PC-3 (cell line): ENCODE measurements at regions not wholly inside any gene's neighbourhood (a gene's known extent, or its start where the extent isn't known, plus 50 kb on each side); places are given as distances from the start of the nearest gene placed in this dataset.
"Not testable (repeated sequence)": the region's sequence is repeated elsewhere in the genome, so short reads cannot be mapped to it uniquely, and the experiment has no call there.

Source experiments
- ATAC-seq: fragments of 200-7000 bp; cut with Tn5 transposase; 2 replicates; pipeline ENCODE4 v1.9.1; 2020; ENCODE audit warnings: mild to moderate bottlenecking, moderate library complexity
- BruUV-seq: library from RNA; stranded (reverse); fragments of 400-500 nt; replicated peaks from 2 replicates; lab custom pipeline; 2021; lab: Mats Ljungman, UMichigan
- CTCF ChIA-PET: fragments of 300-600 bp; sonication (Branson Sonifier 250); formaldehyde crosslinking; loops from one replicate; lab custom pipeline; 2022; ENCODE audit warnings: antibody characterized with exemption; lab: Charles Lee
- POLR2A ChIA-PET: fragments of 300-600 bp; sonication (Branson Sonifier 250); formaldehyde crosslinking; loops from one replicate; lab custom pipeline; 2022; ENCODE audit warnings: antibody characterized with exemption; ENCODE audit not compliant: unreplicated experiment; lab: Charles Lee
- DNase-seq: peaks from one replicate; pipeline ENCODE4 v3.0.0-alpha.2; 2015
- H2AFZ ChIP-seq: fragments of 300-600 bp; sonication (generic); 2 replicates; pipeline ENCODE4 v1.6.0; 2016; ENCODE audit warnings: antibody characterized with exemption, low read length
- H3F3A ChIP-seq: fragments of 300-600 bp; sonication (generic); one replicate; pipeline ENCODE4 v1.6.0; 2017; ENCODE audit warnings: antibody characterized with exemption, low read length, control low read depth, mild to moderate bottlenecking; ENCODE audit not compliant: unreplicated experiment
- H3K27ac ChIP-seq: fragments of 300-600 bp; sonication (generic); 2 replicates; pipeline ENCODE4 v1.5.1; 2016; ENCODE audit warnings: mild to moderate bottlenecking, low read length
- H3K27me3 ChIP-seq: fragments of 300-600 bp; sonication (generic); 2 replicates; pipeline ENCODE4 v1.6.1; 2016; ENCODE audit warnings: low read length, mixed read lengths
- H3K36me3 ChIP-seq: fragments of 300-600 bp; sonication (generic); 2 replicates; pipeline ENCODE4 v1.6.1; 2016; ENCODE audit warnings: low read depth, mixed run types, low read length, mixed read lengths
- H3K4me1 ChIP-seq: fragments of 300-600 bp; sonication (generic); 2 replicates; pipeline ENCODE4 v1.5.1; 2016; ENCODE audit warnings: low read length; ENCODE audit not compliant: insufficient read depth
- H3K4me2 ChIP-seq: fragments of 300-600 bp; sonication (generic); 2 replicates; pipeline ENCODE4 v1.6.0; 2016; ENCODE audit warnings: low read length
- H3K4me3 ChIP-seq: fragments of 300-600 bp; sonication (generic); 2 replicates; pipeline ENCODE4 v1.5.1; 2016; ENCODE audit warnings: mild to moderate bottlenecking, low read length, mixed read lengths
- H3K79me2 ChIP-seq: fragments of 300-600 bp; sonication (generic); 2 replicates; pipeline ENCODE4 v1.6.1; 2017; ENCODE audit warnings: low read length, mixed read lengths
- H3K9ac ChIP-seq: fragments of 300-600 bp; sonication (generic); 2 replicates; pipeline ENCODE4 v1.6.0; 2016; ENCODE audit warnings: mild to moderate bottlenecking, low read length
- H3K9me2 ChIP-seq: fragments of 300-600 bp; sonication (generic); replicated peaks from 2 replicates; pipeline ENCODE4 v1.6.1; 2016; ENCODE audit warnings: mixed run types, low read length, mixed read lengths
- H3K9me3 ChIP-seq: fragments of 300-600 bp; sonication (generic); 2 replicates; pipeline ENCODE4 v1.6.1; 2016; ENCODE audit warnings: low read length, mixed read lengths
- H4K20me1 ChIP-seq: fragments of 300-600 bp; sonication (generic); 2 replicates; pipeline ENCODE4 v1.6.1; 2016; ENCODE audit warnings: low read length, mixed read lengths
- CTCF ChIP-seq: fragments of 300-600 bp; sonication (generic); conservative IDR thresholded peaks from 2 replicates; pipeline ENCODE4 v1.5.1; 2017; ENCODE audit warnings: antibody characterized with exemption, low read depth, mild to moderate bottlenecking, low read length
- EZH2 ChIP-seq: fragments of 300-600 bp; sonication (generic); IDR thresholded peaks from one replicate; pipeline ENCODE4 v1.6.1; 2017; ENCODE audit warnings: antibody characterized with exemption, mild to moderate bottlenecking, low read length; ENCODE audit not compliant: unreplicated experiment
- EZH2phosphoT487 ChIP-seq: fragments of 300-600 bp; sonication (generic); IDR thresholded peaks from 2 replicates; pipeline ENCODE4 v1.6.1; 2018; ENCODE audit warnings: mild to moderate bottlenecking, antibody characterized with exemption, low read length, borderline replicate concordance
- intact Hi-C: fragments of 100-400 bp; cut with micrococcal nuclease; formaldehyde crosslinking; loops from 2 replicates; pipeline ENCODE4 v1.9.0; 2023

- no peaks in the 10 kb centered on the region for H3K36me3 ChIP-seq
- POLR2A ChIA-PET: no interaction called here
- ATAC-seq: no peak
These were observed 885.2 kb upstream of the ARRDC3 start for GRCh38 chr5:92268343-92268742.

GRCh38 chr5:92267830-92268229 is 884.7 kb upstream of the ARRDC3 start:
- intact Hi-C loops: no loop called here
- Histone ChIP-seq H3K27me3 (no peaks in the 10 kb centered on the region), H3K36me3 (no peaks in the 10 kb centered on the region), H2AFZ (no peak overlapping the region), H3K9me3 (no peaks in the 10 kb centered on the region), H4K20me1 (no peaks in the 10 kb centered on the region), H3K4me1 (no peaks in the 10 kb centered on the region), H3F3A (no peaks in the 10 kb centered on the region), H3K9ac (no peak overlapping the region), H3K27ac (no peak overlapping the region), H3K4me3 (no peak overlapping the region), H3K9me2 (no peaks in the 10 kb centered on the region), H3K79me2 (no peaks in the 10 kb centered on the region), H3K4me2 (no peak overlapping the region)
- ATAC-seq (no peak), DNase-seq (no peak)
- ChIA-PET POLR2A (no interaction called here), CTCF (no interaction called here)
- no peak for TF ChIP-seq CTCF
- no peak for TF ChIP-seq EZH2
- no peak for TF ChIP-seq EZH2phosphoT487
- BruUV-seq: no TSS peak

More at GRCh38 chr5:92268343-92268742, 885.2 kb upstream of the ARRDC3 start:
- no peak overlapping the region for H3K4me2 ChIP-seq
- no peaks in the 10 kb centered on the region for H3F3A ChIP-seq
- no peak overlapping the region for H3K9ac ChIP-seq
- H3K27me3 ChIP-seq: no peaks in the 10 kb centered on the region
- intact Hi-C loops: no loop called here
- CTCF ChIA-PET: no interaction called here
- H4K20me1 ChIP-seq: no peaks in the 10 kb centered on the region
- H2AFZ ChIP-seq: no peak overlapping the region
- TF ChIP-seq CTCF: no peak
- TF ChIP-seq EZH2phosphoT487: no peak
- no peak for TF ChIP-seq EZH2
- no peaks in the 10 kb centered on the region for H3K79me2 ChIP-seq
- no peak overlapping the region for H3K4me3 ChIP-seq
- H3K27ac ChIP-seq: no peak overlapping the region
- H3K4me1 ChIP-seq: no peaks in the 10 kb centered on the region
- no peaks in the 10 kb centered on the region for H3K9me2 ChIP-seq
- BruUV-seq: no TSS peak
- H3K9me3 ChIP-seq: no peaks in the 10 kb centered on the region
- no peak for DNase-seq

GRCh38 chr5:92265804-92266203 is 882.7 kb upstream of the ARRDC3 start:
- no peaks in the 10 kb centered on the region for H3K36me3 ChIP-seq
- no peak overlapping the region for H3K27ac ChIP-seq
- H4K20me1 ChIP-seq: no peaks in the 10 kb centered on the region
- H3K4me1 ChIP-seq: no peaks in the 10 kb centered on the region
- TF ChIP-seq EZH2phosphoT487 (no peak), CTCF (no peak), EZH2 (no peak)
- no peaks in the 10 kb centered on the region for H3K27me3 ChIP-seq
- H3F3A ChIP-seq: no peaks in the 10 kb centered on the region
- H3K79me2 ChIP-seq: no peaks in the 10 kb centered on the region
- ChIA-PET POLR2A (no interaction called here), CTCF (no interaction called here)
- DNase-seq: no peak
- H2AFZ ChIP-seq: no peak overlapping the region
- intact Hi-C loops: no loop called here
- no peaks in the 10 kb centered on the region for H3K9me3 ChIP-seq
- no peaks in the 10 kb centered on the region for H3K9me2 ChIP-seq
- no peak for ATAC-seq
- no peak overlapping the region for H3K4me2 ChIP-seq
- H3K4me3 ChIP-seq: no peak overlapping the region
- no TSS peak for BruUV-seq
- H3K9ac ChIP-seq: no peak overlapping the region

- H3F3A ChIP-seq, POLR2A ChIA-PET, H3K79me2 ChIP-seq, H3K27me3 ChIP-seq, BruUV-seq, CTCF ChIA-PET, H3K36me3 ChIP-seq, H3K4me2 ChIP-seq, H3K4me3 ChIP-seq, H4K20me1 ChIP-seq, ATAC-seq, H3K9me3 ChIP-seq, DNase-seq, H2AFZ ChIP-seq, H3K9ac ChIP-seq, intact Hi-C loops, H3K4me1 ChIP-seq, H3K9me2 ChIP-seq, H3K27ac ChIP-seq: not testable (repeated sequence)
These were observed 872.5 kb upstream of the ARRDC3 start for GRCh38 chr5:92255605-92256004.
